ENCODE measurements at regions not wholly inside any gene's neighbourhood (a gene's known extent, or its start where the extent isn't known, plus 50 kb on each side); places are given as distances from the start of the nearest gene placed in this dataset.

- Histone ChIP-seq H3K36me3 (ENCODE audit: insufficient read depth) (no peaks in the 10 kb centered on the region), H3K4me1 (ENCODE audit: insufficient read depth) (no peaks in the 10 kb centered on the region), H3K4me3 (ENCODE audit: low read depth, low read length) (no peak overlapping the region), H3K27ac (ENCODE audit: low read depth) (no peak overlapping the region)
- WGBS, result 73% methylated on average over 5 of the region's 5 CpGs
- DNase-seq (ENCODE audit: extremely low spot score), result no peak
These were observed 223.3 kb upstream of the NFE2L3 start for GRCh38 chr7:25928549-25929330.

DNA sequence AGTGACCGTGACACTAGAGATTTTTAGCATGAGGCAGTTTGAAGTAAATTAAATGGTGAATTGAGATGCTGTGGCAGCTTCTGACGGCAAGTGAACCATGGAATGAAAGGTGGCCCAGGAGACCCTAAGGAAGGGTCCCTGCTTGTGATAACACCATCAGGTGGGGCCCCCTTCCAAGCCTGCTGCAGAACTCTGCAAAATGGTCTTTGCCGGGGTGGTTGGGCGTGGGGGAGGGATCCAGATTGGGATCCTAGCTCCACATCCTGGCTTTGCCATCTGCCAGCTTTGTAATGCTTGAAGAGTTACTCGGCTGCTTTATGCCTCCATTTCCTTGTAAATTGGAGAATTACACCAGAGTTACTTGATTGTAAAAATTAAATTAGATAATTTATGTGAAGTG, 222.6 kb upstream of the NFE2L3 start:
- H3K4me3 ChIP-seq (ENCODE audit: low read depth, low read length), result no peak overlapping the region
- no peaks in the 10 kb centered on the region for H3K36me3 ChIP-seq (ENCODE audit: insufficient read depth)
- H3K4me1 ChIP-seq (ENCODE audit: insufficient read depth), result no peaks in the 10 kb centered on the region
- no peak overlapping the region for H3K27ac ChIP-seq (ENCODE audit: low read depth)
- no peak for DNase-seq (ENCODE audit: extremely low spot score)
- WGBS, result 85% methylated on average over 5 of the region's 5 CpGs

- Histone ChIP-seq H3K27ac (ENCODE audit: low read depth) (no peak overlapping the region), H3K4me1 (ENCODE audit: insufficient read depth) (no peaks in the 10 kb centered on the region), H3K36me3 (ENCODE audit: insufficient read depth) (no peaks in the 10 kb centered on the region), H3K4me3 (ENCODE audit: low read depth, low read length) (no peak overlapping the region)
- DNase-seq (ENCODE audit: extremely low spot score), result no peak
- 88% methylated on average over 5 of the region's 5 CpGs for whole genome bisulfite sequencing
These were observed 221.4 kb upstream of the NFE2L3 start for GRCh38 chr7:25930492-25931048.

- H3K36me3 ChIP-seq (ENCODE audit: insufficient read depth), result no peaks in the 10 kb centered on the region
- 49% methylated on average over 1 of the region's 1 CpG for WGBS
- H3K4me1 ChIP-seq (ENCODE audit: insufficient read depth), result no peaks in the 10 kb centered on the region
- no peak overlapping the region for H3K27ac ChIP-seq (ENCODE audit: low read depth)
- no peak overlapping the region for H3K4me3 ChIP-seq (ENCODE audit: low read depth, low read length)
- DNase-seq (ENCODE audit: extremely low spot score), result no peak
These were observed 220.8 kb upstream of the NFE2L3 start for GRCh38 chr7:25931156-25931555.

- WGBS, result 96% methylated on average over 1 of the region's 1 CpG
- Histone ChIP-seq H3K4me3 (ENCODE audit: low read depth, low read length) (no peak overlapping the region), H3K4me1 (ENCODE audit: insufficient read depth) (no peaks in the 10 kb centered on the region), H3K36me3 (ENCODE audit: insufficient read depth) (no peaks in the 10 kb centered on the region), H3K27ac (ENCODE audit: low read depth) (no peak overlapping the region)
- no peak for DNase-seq (ENCODE audit: extremely low spot score)
These were observed 218.1 kb upstream of the NFE2L3 start for GRCh38 chr7:25933921-25934320.

DNA sequence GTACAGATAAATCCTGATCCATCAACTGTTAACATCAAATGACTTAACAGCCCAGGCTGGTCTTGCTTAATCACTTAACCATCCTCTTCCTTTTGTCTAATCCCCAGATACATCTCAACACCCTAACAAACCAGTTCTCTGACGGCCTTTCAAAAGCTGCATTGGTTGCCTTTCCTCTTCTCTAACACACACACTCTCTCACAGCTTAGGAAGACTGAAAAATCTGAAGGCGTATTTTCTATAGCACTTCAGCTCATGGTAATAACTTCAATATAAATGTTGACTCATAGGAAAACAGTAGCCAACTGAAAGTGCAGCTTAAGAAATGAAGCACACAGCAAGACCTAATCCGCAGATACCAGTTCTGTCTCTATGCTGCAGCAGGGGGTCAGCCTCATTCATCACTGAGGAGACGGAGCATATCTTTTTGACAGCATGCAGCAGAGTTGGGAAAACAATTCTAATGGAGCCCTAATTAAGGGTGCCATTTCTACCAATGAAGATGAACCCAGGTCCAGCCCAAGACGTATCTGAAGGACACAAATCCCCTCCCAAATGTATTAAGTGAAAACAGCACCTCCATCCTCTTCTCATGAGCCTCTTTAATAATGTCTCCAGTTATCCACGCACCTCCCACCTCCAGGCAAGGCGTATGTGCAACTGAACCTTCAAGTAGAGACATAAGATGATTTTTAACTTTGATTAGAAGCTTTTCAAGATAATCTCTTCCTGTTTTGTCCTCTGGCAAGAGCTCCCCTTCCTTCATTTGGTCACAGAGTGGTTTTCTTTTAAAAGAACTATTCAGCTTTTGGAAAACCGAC, 211.7 kb upstream of the NFE2L3 start:
- Histone ChIP-seq H3K4me3 (ENCODE audit: low read depth, low read length) (no peak overlapping the region), H3K4me1 (ENCODE audit: insufficient read depth) (no peaks in the 10 kb centered on the region), H3K27ac (ENCODE audit: low read depth) (no peak overlapping the region), H3K36me3 (ENCODE audit: insufficient read depth) (no peaks in the 10 kb centered on the region)
- DNase-seq (ENCODE audit: extremely low spot score), result no peak
- 46% methylated on average over 8 of the region's 8 CpGs for WGBS

- H3K36me3 ChIP-seq (ENCODE audit: insufficient read depth), result no peaks in the 10 kb centered on the region
- H3K4me1 ChIP-seq (ENCODE audit: insufficient read depth), result no peaks in the 10 kb centered on the region
- H3K27ac ChIP-seq (ENCODE audit: low read depth), result no peak overlapping the region
- DNase-seq (ENCODE audit: extremely low spot score), result no peak
- WGBS, result 46% methylated on average over 8 of the region's 8 CpGs
- no peak overlapping the region for H3K4me3 ChIP-seq (ENCODE audit: low read depth, low read length)
These were observed 207.1 kb upstream of the NFE2L3 start for GRCh38 chr7:25944777-25945515.

- Histone ChIP-seq H3K27ac (ENCODE audit: low read depth) (no peak overlapping the region), H3K4me3 (ENCODE audit: low read depth, low read length) (no peak overlapping the region), H3K36me3 (ENCODE audit: insufficient read depth) (no peaks in the 10 kb centered on the region), H3K4me1 (ENCODE audit: insufficient read depth) (no peaks in the 10 kb centered on the region)
- DNase-seq (ENCODE audit: extremely low spot score), result no peak
These were observed 206.4 kb upstream of the NFE2L3 start for GRCh38 chr7:25945608-25946007.

DNA sequence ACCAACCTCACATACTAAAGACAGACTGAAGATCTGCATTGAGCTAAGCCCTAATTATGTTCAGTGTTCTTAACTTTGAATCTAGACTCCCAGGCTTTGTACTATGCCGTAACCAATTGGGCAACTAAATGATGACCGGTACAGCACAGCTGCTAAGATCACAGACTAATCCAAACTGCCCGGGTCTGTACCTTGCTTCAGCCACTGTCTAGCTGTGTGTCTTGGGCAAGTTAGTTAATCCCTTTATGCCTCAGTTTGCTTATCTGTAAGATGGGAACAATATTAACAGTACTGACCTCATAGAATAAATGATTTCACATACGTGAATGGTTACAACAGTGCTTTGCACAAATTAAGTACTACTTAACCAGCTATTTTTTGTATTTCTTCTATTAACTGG, 205.8 kb upstream of the NFE2L3 start:
- no peak overlapping the region for H3K27ac ChIP-seq (ENCODE audit: low read depth)
- no peak overlapping the region for H3K4me3 ChIP-seq (ENCODE audit: low read depth, low read length)
- no peaks in the 10 kb centered on the region for H3K4me1 ChIP-seq (ENCODE audit: insufficient read depth)
- no peaks in the 10 kb centered on the region for H3K36me3 ChIP-seq (ENCODE audit: insufficient read depth)
- DNase-seq (ENCODE audit: extremely low spot score), result no peak
- 89% methylated on average over 4 of the region's 4 CpGs for WGBS

DNA sequence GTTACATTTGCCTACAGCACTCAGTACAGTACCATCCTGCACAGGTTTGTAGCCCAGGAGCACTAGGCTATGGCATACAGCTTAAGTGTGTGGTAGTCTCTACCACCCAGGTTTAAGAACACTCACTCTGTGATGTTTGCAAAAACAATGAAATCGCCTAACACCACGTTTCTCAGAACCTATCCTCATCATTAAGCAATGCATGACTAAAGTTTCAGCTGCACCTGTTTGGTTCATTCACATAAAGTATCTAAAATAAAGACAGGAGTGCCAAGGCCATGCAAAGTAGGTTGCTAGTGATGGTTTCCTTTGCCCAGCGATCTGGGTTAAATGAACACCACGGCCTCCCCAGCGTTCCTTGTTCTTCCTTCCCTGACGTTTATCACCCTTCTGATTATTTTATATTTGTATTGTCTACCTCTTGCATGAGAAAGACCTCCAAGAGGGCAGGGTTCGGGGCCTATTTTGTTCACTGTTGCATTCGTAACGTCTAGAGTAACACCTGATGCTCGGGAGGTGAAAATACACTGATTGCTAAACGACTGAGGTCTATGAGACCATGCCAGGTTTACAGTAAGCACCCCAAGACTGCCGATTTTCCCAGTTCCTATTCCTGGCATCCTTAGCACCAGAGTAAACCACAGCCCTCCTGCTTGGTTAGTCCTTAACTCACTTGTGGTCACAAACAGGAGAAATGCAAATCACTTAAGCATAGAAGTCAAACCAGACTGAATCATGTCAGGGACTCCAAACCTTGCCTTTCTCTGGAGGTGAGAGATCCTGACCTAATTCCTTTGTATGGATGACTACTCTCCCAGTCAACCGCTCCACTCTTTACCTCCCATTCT, 204.1 kb upstream of the NFE2L3 start:
- 81% methylated on average over 13 of the region's 13 CpGs for WGBS
- no peaks in the 10 kb centered on the region for H3K36me3 ChIP-seq (ENCODE audit: insufficient read depth)
- H3K4me3 ChIP-seq (ENCODE audit: low read depth, low read length), result no peak overlapping the region
- H3K27ac ChIP-seq (ENCODE audit: low read depth), result no peak overlapping the region
- H3K4me1 ChIP-seq (ENCODE audit: insufficient read depth), result no peaks in the 10 kb centered on the region
- no peak for DNase-seq (ENCODE audit: extremely low spot score)

DNA sequence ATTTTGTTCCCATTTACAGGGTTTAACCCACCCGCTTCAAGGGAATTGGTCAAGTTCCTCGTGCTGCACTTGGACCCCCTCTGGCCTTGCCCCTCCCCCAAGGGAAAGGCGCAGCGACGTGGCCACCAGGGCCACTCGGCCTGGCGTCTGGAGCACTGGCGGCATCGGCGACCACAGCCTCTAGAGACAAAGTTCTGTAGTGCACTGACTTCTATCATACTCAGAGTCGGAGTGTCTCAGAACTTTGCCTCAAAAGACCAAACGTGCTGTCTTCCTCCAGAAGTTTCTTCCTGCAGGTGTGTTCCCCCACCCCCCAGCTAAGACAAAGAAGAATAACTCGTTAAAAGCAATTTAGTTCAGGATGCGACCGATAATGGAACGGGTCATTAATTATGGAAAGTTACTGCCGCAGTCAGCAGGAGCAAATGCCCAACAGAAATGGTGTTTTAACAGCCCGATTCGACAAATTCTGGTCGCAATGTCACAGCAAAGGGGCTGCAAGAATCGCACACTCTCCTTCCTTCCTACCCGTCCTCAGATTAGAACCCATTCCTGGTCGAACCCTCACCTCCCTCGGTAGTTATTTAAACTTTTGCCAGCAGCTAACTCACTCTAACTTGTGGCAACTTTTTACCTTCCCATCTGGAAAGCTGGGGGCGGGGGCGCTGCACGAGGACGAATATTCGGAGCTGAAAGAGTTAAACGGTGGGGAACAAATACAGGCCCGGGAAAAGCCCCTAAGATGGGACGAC, 202.1 kb upstream of the NFE2L3 start:
- peak overlapping the region; percentile 64 for H3K4me3 ChIP-seq (ENCODE audit: low read depth, low read length)
- no peak for DNase-seq (ENCODE audit: extremely low spot score)
- H3K36me3 ChIP-seq (ENCODE audit: insufficient read depth), result no peaks in the 10 kb centered on the region
- WGBS, result 16% methylated on average over 32 of the region's 32 CpGs
- no peaks in the 10 kb centered on the region for H3K4me1 ChIP-seq (ENCODE audit: insufficient read depth)
- no peak overlapping the region for H3K27ac ChIP-seq (ENCODE audit: low read depth)

All from urinary bladder (tissue), 3 donors.